Astrocyte (in vitro differentiated cells and primary cell): ENCODE measurements at regions not wholly inside any gene's neighbourhood (a gene's known extent, or its start where the extent isn't known, plus 50 kb on each side); places are given as distances from the start of the nearest gene placed in this dataset.

Source experiments
- DNase-seq: peaks from one replicate; pipeline ENCODE4 v3.0.0-alpha.2; 2010; ENCODE audit warnings: low read depth
- FAIRE-seq: peaks from 2 replicates; lab custom pipeline; 2011; peaks lifted over from hg19 to GRCh38; lab: Jason Lieb, UNC
- H2AFZ ChIP-seq: 2 replicates; pipeline ENCODE4 v1.6.0; 2012; ENCODE audit warnings: low read depth, low read length, inconsistent platforms
- H3K27ac ChIP-seq: 2 replicates; pipeline ENCODE4 v1.5.1; 2011; ENCODE audit warnings: low read depth, low read length, inconsistent platforms
- H3K27me3 ChIP-seq: 2 replicates; pipeline ENCODE4 v1.6.0; 2011; ENCODE audit warnings: low read length, inconsistent platforms; ENCODE audit not compliant: insufficient read depth
- H3K36me3 ChIP-seq: 2 replicates; pipeline ENCODE4 v1.5.1; 2011; ENCODE audit warnings: low read length, inconsistent platforms; ENCODE audit not compliant: insufficient read depth
- H3K4me1 ChIP-seq: 2 replicates; pipeline ENCODE4 v1.5.1; 2011; ENCODE audit warnings: low read length, inconsistent platforms; ENCODE audit not compliant: insufficient read depth
- H3K4me2 ChIP-seq: 2 replicates; pipeline ENCODE4 v1.6.0; 2012; ENCODE audit warnings: low read length, inconsistent platforms
- H3K4me3 ChIP-seq: 2 replicates; pipeline ENCODE4 v1.5.1; 2011; ENCODE audit warnings: low read depth, mild to moderate bottlenecking, low read length, inconsistent platforms; ENCODE audit not compliant: insufficient read depth
- H3K79me2 ChIP-seq: 2 replicates; pipeline ENCODE4 v1.6.0; 2012; ENCODE audit warnings: mild to moderate bottlenecking, low read length, inconsistent platforms; ENCODE audit not compliant: insufficient read depth
- H3K9ac ChIP-seq: 2 replicates; pipeline ENCODE4 v1.6.0; 2012; ENCODE audit warnings: mild to moderate bottlenecking, low read length, inconsistent platforms
- H3K9me3 ChIP-seq: 2 replicates; pipeline ENCODE4 v1.5.1; 2012; ENCODE audit warnings: low read depth, mild to moderate bottlenecking, low read length, inconsistent platforms; ENCODE audit not compliant: insufficient read depth
- H4K20me1 ChIP-seq: 2 replicates; pipeline ENCODE4 v1.6.0; 2012; ENCODE audit warnings: low read length, inconsistent platforms; ENCODE audit not compliant: insufficient read depth
- H3K27ac Mint-ChIP-seq: one replicate; pipeline ENCODE4 v1.8.0; 2021; ENCODE audit warnings: mild to moderate bottlenecking, mixed read lengths; ENCODE audit not compliant: unreplicated experiment
- H3K27me3 Mint-ChIP-seq: one replicate; pipeline ENCODE4 v1.8.0; 2021; ENCODE audit warnings: low read depth, mixed read lengths; ENCODE audit not compliant: unreplicated experiment
- H3K36me3 Mint-ChIP-seq: one replicate; pipeline ENCODE4 v1.8.0; 2021; ENCODE audit warnings: low read depth, mixed read lengths; ENCODE audit not compliant: unreplicated experiment
- H3K4me1 Mint-ChIP-seq: one replicate; pipeline ENCODE4 v1.8.0; 2021; ENCODE audit warnings: low read depth, mixed read lengths; ENCODE audit not compliant: unreplicated experiment
- H3K4me3 Mint-ChIP-seq: one replicate; pipeline ENCODE4 v1.8.0; 2021; ENCODE audit warnings: mild to moderate bottlenecking, moderate library complexity, mixed read lengths; ENCODE audit not compliant: unreplicated experiment
- H3K9me3 Mint-ChIP-seq: one replicate; pipeline ENCODE4 v1.8.0; 2021; ENCODE audit warnings: mild to moderate bottlenecking, mixed read lengths; ENCODE audit not compliant: unreplicated experiment
- EZH2 ChIP-seq: IDR thresholded peaks from 2 replicates; pipeline ENCODE4 v1.6.1; 2012; ENCODE audit warnings: mild to moderate bottlenecking, low read length, inconsistent platforms; ENCODE audit not compliant: insufficient read depth
- TF ChIP-seq, protein P1 (sequence below): IDR thresholded peaks from 2 replicates; pipeline ENCODE4 v1.5.1; 2011; ENCODE audit warnings: low read depth, mild to moderate bottlenecking, inconsistent platforms, low read length, moderate library complexity; ENCODE audit not compliant: insufficient read depth

DNA sequence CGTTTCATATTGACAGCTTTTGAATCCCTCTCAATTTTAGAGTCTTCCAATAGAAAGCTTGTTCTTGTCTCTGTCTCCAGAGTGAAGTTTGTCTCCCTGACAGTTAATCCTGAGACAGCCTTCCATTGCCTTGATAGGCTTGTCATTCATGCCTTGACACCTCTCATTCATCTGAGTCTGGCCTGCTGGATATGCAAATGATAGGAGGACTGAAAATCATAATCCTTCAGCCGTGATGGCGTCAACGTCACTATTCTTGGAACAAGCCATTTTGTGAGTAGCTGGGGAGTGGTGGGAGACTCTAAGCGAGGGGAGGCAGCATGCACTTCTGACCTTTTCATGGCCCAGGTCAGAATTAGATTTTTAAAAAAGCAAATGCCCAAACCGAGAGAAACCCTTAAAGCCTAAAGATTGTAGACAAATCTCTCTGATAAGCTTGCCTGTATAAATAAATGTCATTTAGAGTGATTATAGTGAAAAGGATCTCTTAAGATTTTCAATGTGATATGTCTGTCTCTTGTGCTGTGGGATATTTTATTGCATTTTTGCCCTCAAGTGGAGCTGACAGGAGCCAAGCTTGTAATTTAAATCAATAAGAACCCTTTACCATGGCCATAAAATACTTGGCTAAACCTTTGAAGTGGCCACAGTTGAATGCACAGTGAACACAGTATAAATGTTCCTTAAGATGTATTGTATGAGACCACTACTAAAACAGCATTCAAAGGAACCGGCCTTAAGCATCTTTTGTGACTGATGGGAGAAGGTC, 148.8 kb downstream of the SNX10 start:
- no peaks in the 10 kb centered on the region for H4K20me1 ChIP-seq
- no peak overlapping the region for H2AFZ ChIP-seq
- H3K4me3 Mint-ChIP-seq, result no peak overlapping the region
- H3K36me3 ChIP-seq, result no peaks in the 10 kb centered on the region
- DNase-seq, result no peak
- no peaks in the 10 kb centered on the region for H3K36me3 Mint-ChIP-seq
- TF ChIP-seq EZH2, result no peak
- TF ChIP-seq, protein P1, sequence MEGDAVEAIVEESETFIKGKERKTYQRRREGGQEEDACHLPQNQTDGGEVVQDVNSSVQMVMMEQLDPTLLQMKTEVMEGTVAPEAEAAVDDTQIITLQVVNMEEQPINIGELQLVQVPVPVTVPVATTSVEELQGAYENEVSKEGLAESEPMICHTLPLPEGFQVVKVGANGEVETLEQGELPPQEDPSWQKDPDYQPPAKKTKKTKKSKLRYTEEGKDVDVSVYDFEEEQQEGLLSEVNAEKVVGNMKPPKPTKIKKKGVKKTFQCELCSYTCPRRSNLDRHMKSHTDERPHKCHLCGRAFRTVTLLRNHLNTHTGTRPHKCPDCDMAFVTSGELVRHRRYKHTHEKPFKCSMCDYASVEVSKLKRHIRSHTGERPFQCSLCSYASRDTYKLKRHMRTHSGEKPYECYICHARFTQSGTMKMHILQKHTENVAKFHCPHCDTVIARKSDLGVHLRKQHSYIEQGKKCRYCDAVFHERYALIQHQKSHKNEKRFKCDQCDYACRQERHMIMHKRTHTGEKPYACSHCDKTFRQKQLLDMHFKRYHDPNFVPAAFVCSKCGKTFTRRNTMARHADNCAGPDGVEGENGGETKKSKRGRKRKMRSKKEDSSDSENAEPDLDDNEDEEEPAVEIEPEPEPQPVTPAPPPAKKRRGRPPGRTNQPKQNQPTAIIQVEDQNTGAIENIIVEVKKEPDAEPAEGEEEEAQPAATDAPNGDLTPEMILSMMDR, result no peak
- no peak overlapping the region for H3K4me3 ChIP-seq
- H3K27me3 ChIP-seq, result no peaks in the 10 kb centered on the region
- no peak overlapping the region for H3K4me2 ChIP-seq
- no peak overlapping the region for H3K27ac ChIP-seq
- no peaks in the 10 kb centered on the region for H3K79me2 ChIP-seq
- H3K4me1 ChIP-seq, result no peaks in the 10 kb centered on the region
- no peaks in the 10 kb centered on the region for H3K9me3 Mint-ChIP-seq
- no peak overlapping the region for H3K27ac Mint-ChIP-seq
- FAIRE-seq, result no peak
- H3K9me3 ChIP-seq, result no peaks in the 10 kb centered on the region
- H3K4me1 Mint-ChIP-seq, result peaks cover 11% of the 10 kb centered on the region
- peaks cover 9% of the 10 kb centered on the region for H3K27me3 Mint-ChIP-seq
- no peak overlapping the region for H3K9ac ChIP-seq

DNA sequence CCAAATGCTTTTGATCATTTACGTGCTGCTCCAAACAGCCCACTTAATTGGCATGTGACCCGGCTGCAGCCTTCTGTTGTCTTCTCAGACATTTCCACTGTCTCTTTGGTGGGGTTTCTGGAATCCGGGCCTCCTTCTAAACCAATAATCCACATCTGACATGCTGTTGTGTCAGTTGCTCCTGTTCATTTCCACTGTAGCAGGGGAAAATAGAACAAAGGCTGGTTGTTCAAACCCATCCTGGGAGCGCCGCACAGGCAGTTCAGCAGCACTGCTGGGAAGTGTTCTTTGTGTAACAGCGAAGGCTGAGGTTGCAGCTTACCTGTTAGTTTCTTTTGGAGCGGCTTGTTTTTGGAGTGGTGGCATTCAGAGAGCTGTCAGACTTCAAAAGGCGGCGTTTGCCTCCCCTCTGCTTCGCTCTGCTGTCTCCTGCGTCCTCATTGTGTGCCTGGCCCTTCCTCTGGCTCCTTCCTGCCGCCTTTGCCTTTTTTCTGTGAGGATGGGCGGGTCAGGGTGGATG, 149.4 kb downstream of the SNX10 start:
- FAIRE-seq, result no peak
- no peaks in the 10 kb centered on the region for H3K9me3 ChIP-seq
- no peak overlapping the region for H3K4me2 ChIP-seq
- Mint-ChIP-seq H3K27ac (no peak overlapping the region), H3K9me3 (no peaks in the 10 kb centered on the region), H3K36me3 (no peaks in the 10 kb centered on the region), H3K27me3 (peaks cover 9% of the 10 kb centered on the region), H3K4me1 (peaks cover 11% of the 10 kb centered on the region), H3K4me3 (no peak overlapping the region)
- H3K79me2 ChIP-seq, result no peaks in the 10 kb centered on the region
- no peaks in the 10 kb centered on the region for H3K27me3 ChIP-seq
- H3K4me1 ChIP-seq, result no peaks in the 10 kb centered on the region
- no peak overlapping the region for H3K9ac ChIP-seq
- TF ChIP-seq, protein P1, result no peak
- TF ChIP-seq EZH2, result no peak
- H3K27ac ChIP-seq, result no peak overlapping the region
- no peak overlapping the region for H3K4me3 ChIP-seq
- H2AFZ ChIP-seq, result peak overlapping the region; percentile 23
- no peaks in the 10 kb centered on the region for H3K36me3 ChIP-seq
- no peak for DNase-seq
- H4K20me1 ChIP-seq, result no peaks in the 10 kb centered on the region
